GM18498 (cell line): ENCODE measurements at regions not wholly inside any gene's neighbourhood (a gene's known extent, or its start where the extent isn't known, plus 50 kb on each side); places are given as distances from the start of the nearest gene placed in this dataset.
A peak's percentile ranks its signal among the peaks of the same experiment; 100 is the strongest.

Experiments
- ATAC-seq: cut with Tn5 transposase; IDR thresholded peaks from one replicate; pipeline ENCODE4 v1.9.1; 2021; ENCODE audit warnings: mild to moderate bottlenecking, moderate library complexity; ENCODE audit not compliant: unreplicated experiment

GRCh38 chr4:165666836-165667235 lies 206.2 kb upstream of the TLL1 start:
- no peak for ATAC-seq

- ATAC-seq: no peak
Observed at GRCh38 chr4:165667969-165668368, 205.1 kb upstream of the TLL1 start.

- no peak for ATAC-seq
Observed at GRCh38 chr4:165668694-165669093, 204.3 kb upstream of the TLL1 start.

- ATAC-seq: no peak
Observed at GRCh38 chr4:165677081-165677480, 196.0 kb upstream of the TLL1 start.

- ATAC-seq: no peak
Observed at GRCh38 chr4:165678236-165678935, 194.7 kb upstream of the TLL1 start.

- no peak for ATAC-seq
Observed at GRCh38 chr4:165678936-165679325, 194.1 kb upstream of the TLL1 start.

- ATAC-seq: no peak
Observed at GRCh38 chr4:165680821-165681220, 192.2 kb upstream of the TLL1 start.

GRCh38 chr4:165682611-165683010 lies 190.4 kb upstream of the TLL1 start:
- no peak for ATAC-seq

GRCh38 chr4:165684177-165684805 lies 188.7 kb upstream of the TLL1 start:
- no peak for ATAC-seq

GRCh38 chr4:165686756-165687155 lies 186.3 kb upstream of the TLL1 start:
- ATAC-seq: no peak

GRCh38 chr4:165689159-165689558 lies 183.9 kb upstream of the TLL1 start:
- ATAC-seq: no peak

- ATAC-seq: no peak
Observed at GRCh38 chr4:165692082-165692481, 181.0 kb upstream of the TLL1 start.

- ATAC-seq: no peak
Observed at GRCh38 chr4:165698272-165698671, 174.8 kb upstream of the TLL1 start.

GRCh38 chr4:165699055-165699454 lies 174.0 kb upstream of the TLL1 start:
- no peak for ATAC-seq

GRCh38 chr4:165700855-165701254 lies 172.2 kb upstream of the TLL1 start:
- peak; percentile 56 for ATAC-seq

GRCh38 chr4:165707128-165707527 lies 165.9 kb upstream of the TLL1 start:
- no peak for ATAC-seq

- no peak for ATAC-seq
Observed at GRCh38 chr4:165709516-165709915, 163.5 kb upstream of the TLL1 start.

- ATAC-seq: no peak
Observed at GRCh38 chr4:165709973-165710526, 163.0 kb upstream of the TLL1 start.

- ATAC-seq: no peak
Observed at GRCh38 chr4:165711436-165711835, 161.6 kb upstream of the TLL1 start.

GRCh38 chr4:165711912-165712311 lies 161.1 kb upstream of the TLL1 start:
- ATAC-seq: no peak

GRCh38 chr4:165714650-165715049 lies 158.4 kb upstream of the TLL1 start:
- ATAC-seq: no peak

- no peak for ATAC-seq
Observed at GRCh38 chr4:165715211-165715610, 157.8 kb upstream of the TLL1 start.
